CD4-positive, alpha-beta T cell (primary cell): ENCODE measurements at regions not wholly inside any gene's neighbourhood (a gene's known extent, or its start where the extent isn't known, plus 50 kb on each side); places are given as distances from the start of the nearest gene placed in this dataset.

Source experiments
- ATAC-seq: fragments of 200-7000 bp; cut with Tn5 transposase; one replicate; pipeline ENCODE4 v1.10.0; 2022; ENCODE audit warnings: mild to moderate bottlenecking; ENCODE audit not compliant: poor library complexity
- CTCF ChIA-PET: fragments of 350-600 bp; sonication (Branson Sonifier 250); formaldehyde crosslinking; loops from one replicate; lab custom pipeline; 2021; ENCODE audit warnings: antibody characterized with exemption, inconsistent platforms; lab: Charles Lee
- POLR2A ChIA-PET: fragments of 350-600 bp; sonication (Branson Sonifier 250); formaldehyde crosslinking; loops from one replicate; lab custom pipeline; 2021; ENCODE audit warnings: antibody characterized with exemption, inconsistent platforms; lab: Charles Lee
- DNase-seq, 14 experiments: peaks; one replicate each; pipeline ENCODE4 v3.0.0-alpha.2; 2013 to 2020; ENCODE audit warnings: mixed read lengths in 2 of 14
- H3K27ac ChIP-seq, 2 donors: one replicate each; pipeline versions ENCODE4 v1.5.1 to v1.7.0; 2013; ENCODE audit warnings: low read length in 2 of 2, low read depth in 1 of 2, mild to moderate bottlenecking in 1 of 2
- H3K27me3 ChIP-seq, 2 experiments: 1 replicate in 1 of 2; 2 replicates in 1 of 2; pipeline versions ENCODE4 v1.6.1 to v1.7.0; 2013; ENCODE audit warnings: low read length in 2 of 2, control low read depth in 1 of 2, mild to moderate bottlenecking in 1 of 2, moderate library complexity in 1 of 2; ENCODE audit not compliant: insufficient read depth in 2 of 2, control insufficient read depth in 1 of 2
- H3K36me3 ChIP-seq: one replicate; pipeline ENCODE4 v1.6.1; 2013; ENCODE audit warnings: low read length, control low read depth; ENCODE audit not compliant: insufficient read depth
- H3K4me1 ChIP-seq: one replicate; pipeline ENCODE4 v1.6.1; 2013; ENCODE audit warnings: low read length, control low read depth; ENCODE audit not compliant: insufficient read depth
- H3K4me3 ChIP-seq: one replicate; pipeline ENCODE4 v1.5.1; 2013; ENCODE audit warnings: mild to moderate bottlenecking, low read length, moderate library complexity
- H3K9me3 ChIP-seq, 2 experiments: 1 replicate in 1 of 2; 2 replicates in 1 of 2; pipeline versions ENCODE4 v1.6.1 to v1.7.0; 2013; ENCODE audit warnings: low read length in 2 of 2, mild to moderate bottlenecking in 2 of 2, control low read depth in 1 of 2, moderate library complexity in 1 of 2; ENCODE audit not compliant: control insufficient read depth in 1 of 2, insufficient read depth in 1 of 2
- H3K27ac Mint-ChIP-seq: one replicate; pipeline ENCODE4 v1.8.0; 2020; ENCODE audit warnings: mixed read lengths
- H3K27me3 Mint-ChIP-seq: one replicate; pipeline ENCODE4 v1.8.0; 2021; ENCODE audit warnings: mixed read lengths
- H3K36me3 Mint-ChIP-seq: one replicate; pipeline ENCODE4 v1.8.0; 2021; ENCODE audit warnings: low read depth, mixed read lengths
- H3K4me1 Mint-ChIP-seq: one replicate; pipeline ENCODE4 v1.8.0; 2021; ENCODE audit warnings: low read depth, mixed read lengths
- H3K4me3 Mint-ChIP-seq: one replicate; pipeline ENCODE4 v1.8.0; 2020; ENCODE audit warnings: mild to moderate bottlenecking, mixed read lengths
- H3K9me3 Mint-ChIP-seq: one replicate; pipeline ENCODE4 v1.8.0; 2020; ENCODE audit warnings: mixed read lengths
- CTCF ChIP-seq: fragments of 200-600 bp; IDR thresholded peaks from one replicate; pipeline ENCODE4 v1.8.0; 2022; ENCODE audit warnings: antibody characterized with exemption, mild to moderate bottlenecking
- intact Hi-C, 2 experiments: fragments of 100-400 bp; cut with DNase I in 1 of 2; cut with micrococcal nuclease in 1 of 2; formaldehyde crosslinking; loops; one replicate each; pipeline versions ENCODE4 v1.15.1 to v1.9.0; 2023 to 2025; cut with DNase I, micrococcal nuclease

GRCh38 chr12:127582074-127582473, 684.9 kb upstream of the TMEM132C start:
- ChIA-PET CTCF (no interaction called here), POLR2A (no interaction called here)
- no peaks in the 10 kb centered on the region for H3K4me1 Mint-ChIP-seq
- no peak for ATAC-seq
- no peaks in the 10 kb centered on the region for H3K9me3 Mint-ChIP-seq
- H3K27ac Mint-ChIP-seq, result no peak overlapping the region
- no peaks in the 10 kb centered on the region for H3K36me3 Mint-ChIP-seq
- H3K27me3 Mint-ChIP-seq, result no peaks in the 10 kb centered on the region
- no peak overlapping the region for H3K4me3 Mint-ChIP-seq
- H3K27ac ChIP-seq, result no peak overlapping the region
- H3K9me3 ChIP-seq, result no peaks in the 10 kb centered on the region
- TF ChIP-seq CTCF, result no peak
- DNase-seq, result no peak
- no peak overlapping the region for H3K4me3 ChIP-seq
- no peaks in the 10 kb centered on the region for H3K27me3 ChIP-seq
- intact Hi-C loops, result no loop called here
- H3K36me3 ChIP-seq, result no peaks in the 10 kb centered on the region
- H3K4me1 ChIP-seq, result no peaks in the 10 kb centered on the region

GRCh38 chr12:127583041-127583440, 683.9 kb upstream of the TMEM132C start:
- ATAC-seq, result no peak
- no peak overlapping the region for H3K4me3 Mint-ChIP-seq
- CTCF ChIA-PET, result no interaction called here

GRCh38 chr12:127588249-127588648, 678.7 kb upstream of the TMEM132C start:
- no peaks in the 10 kb centered on the region for H3K4me1 ChIP-seq
- no peaks in the 10 kb centered on the region for H3K36me3 Mint-ChIP-seq
- no peak overlapping the region for H3K4me3 Mint-ChIP-seq
- no peaks in the 10 kb centered on the region for H3K27me3 Mint-ChIP-seq
- TF ChIP-seq CTCF, result no peak
- H3K4me3 ChIP-seq, result no peak overlapping the region
- ATAC-seq, result no peak
- ChIA-PET CTCF (no interaction called here), POLR2A (no interaction called here)
- no peaks in the 10 kb centered on the region for H3K9me3 Mint-ChIP-seq
- peaks cover 0 to 4% of the 10 kb centered on the region in 2 experiments for H3K9me3 ChIP-seq
- H3K27me3 ChIP-seq, result no peaks in the 10 kb centered on the region
- H3K4me1 Mint-ChIP-seq, result no peaks in the 10 kb centered on the region
- no peak for DNase-seq
- no peak overlapping the region for H3K27ac Mint-ChIP-seq
- no peak overlapping the region for H3K27ac ChIP-seq
- intact Hi-C loops, result no loop called here
- no peaks in the 10 kb centered on the region for H3K36me3 ChIP-seq

More at GRCh38 chr12:127583041-127583440, 683.9 kb upstream of the TMEM132C start:
- Mint-ChIP-seq H3K27ac (no peak overlapping the region), H3K9me3 (no peaks in the 10 kb centered on the region), H3K27me3 (no peaks in the 10 kb centered on the region), H3K4me1 (no peaks in the 10 kb centered on the region), H3K36me3 (no peaks in the 10 kb centered on the region)
- TF ChIP-seq CTCF, result no peak
- Histone ChIP-seq H3K9me3 (no peaks in the 10 kb centered on the region), H3K27me3 (no peaks in the 10 kb centered on the region), H3K36me3 (no peaks in the 10 kb centered on the region), H3K4me3 (no peak overlapping the region), H3K4me1 (no peaks in the 10 kb centered on the region), H3K27ac (no peak overlapping the region)
- DNase-seq, result no peak
- POLR2A ChIA-PET, result no interaction called here
- intact Hi-C loops, result no loop called here
